ENCODE measurements at regions not wholly inside any gene's neighbourhood (a gene's known extent, or its start where the extent isn't known, plus 50 kb on each side); places are given as distances from the start of the nearest gene placed in this dataset.

DNA sequence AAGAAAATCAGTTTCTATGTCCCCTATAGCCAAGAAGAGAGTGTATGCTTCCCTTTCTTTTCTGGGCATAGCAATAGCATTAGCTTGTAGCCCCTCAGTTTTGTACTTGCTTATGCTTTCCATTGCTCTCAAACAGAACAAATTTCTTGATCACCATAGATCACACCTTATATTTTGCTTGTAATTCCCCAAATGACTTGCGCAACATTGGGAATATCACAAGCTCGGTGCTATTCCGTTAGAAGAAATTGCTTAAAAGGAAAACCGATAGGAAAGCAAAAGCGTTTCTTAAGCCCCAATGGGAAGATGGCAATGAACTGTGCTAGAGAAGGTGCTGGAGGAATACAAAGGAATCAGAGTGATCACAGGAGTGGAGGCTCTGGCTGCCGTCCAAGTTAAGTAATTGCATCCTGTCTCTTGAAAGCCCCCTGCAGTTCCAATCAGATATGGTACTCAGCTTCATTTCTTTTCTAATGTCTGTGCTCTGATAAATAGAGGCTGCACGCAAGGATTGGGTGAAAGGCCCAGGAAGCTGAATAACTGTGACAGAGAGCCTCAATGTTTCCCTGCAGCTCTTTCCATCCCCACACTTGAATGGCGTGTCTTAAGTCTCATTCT lies 182.1 kb upstream of the KIRREL3 start:
- Histone ChIP-seq H3K9me2 (replicated peaks; ENCODE audit: low read depth, low read length) (no peaks in the 10 kb centered on the region), H3K4me3 (ENCODE audit: low read length, poor library complexity, severe bottlenecking) (no peak overlapping the region)
- TF ChIP-seq, protein P1, sequence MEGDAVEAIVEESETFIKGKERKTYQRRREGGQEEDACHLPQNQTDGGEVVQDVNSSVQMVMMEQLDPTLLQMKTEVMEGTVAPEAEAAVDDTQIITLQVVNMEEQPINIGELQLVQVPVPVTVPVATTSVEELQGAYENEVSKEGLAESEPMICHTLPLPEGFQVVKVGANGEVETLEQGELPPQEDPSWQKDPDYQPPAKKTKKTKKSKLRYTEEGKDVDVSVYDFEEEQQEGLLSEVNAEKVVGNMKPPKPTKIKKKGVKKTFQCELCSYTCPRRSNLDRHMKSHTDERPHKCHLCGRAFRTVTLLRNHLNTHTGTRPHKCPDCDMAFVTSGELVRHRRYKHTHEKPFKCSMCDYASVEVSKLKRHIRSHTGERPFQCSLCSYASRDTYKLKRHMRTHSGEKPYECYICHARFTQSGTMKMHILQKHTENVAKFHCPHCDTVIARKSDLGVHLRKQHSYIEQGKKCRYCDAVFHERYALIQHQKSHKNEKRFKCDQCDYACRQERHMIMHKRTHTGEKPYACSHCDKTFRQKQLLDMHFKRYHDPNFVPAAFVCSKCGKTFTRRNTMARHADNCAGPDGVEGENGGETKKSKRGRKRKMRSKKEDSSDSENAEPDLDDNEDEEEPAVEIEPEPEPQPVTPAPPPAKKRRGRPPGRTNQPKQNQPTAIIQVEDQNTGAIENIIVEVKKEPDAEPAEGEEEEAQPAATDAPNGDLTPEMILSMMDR (conservative IDR thresholded peaks at IDR 0.05; ENCODE audit: low read length) = no peak
- TF ChIP-seq EZH2phosphoT487 (IDR thresholded peaks at IDR 0.05; ENCODE audit: borderline replicate concordance) = no peak

GRCh38 chr11:127157225-127157624 lies 156.7 kb upstream of the KIRREL3 start:
- Histone ChIP-seq H3K9me3 (ENCODE audit: insufficient read depth, low read depth, low read length) (no peaks in the 10 kb centered on the region), H3K27me3 (ENCODE audit: insufficient read depth, low read length, poor library complexity, severe bottlenecking) (no peaks in the 10 kb centered on the region), H3K9ac (ENCODE audit: low read depth, low read length, poor library complexity, severe bottlenecking) (no peak overlapping the region), H3K36me3 (ENCODE audit: insufficient read depth, low read length) (no peaks in the 10 kb centered on the region), H2AFZ (ENCODE audit: low read length) (no peak overlapping the region), H3K4me3 (ENCODE audit: low read length, poor library complexity, severe bottlenecking) (no peak overlapping the region), H3K4me2 (ENCODE audit: low read depth, low read length, poor library complexity, severe bottlenecking) (no peak overlapping the region), H3K79me2 (ENCODE audit: insufficient read depth, low read length) (no peaks in the 10 kb centered on the region), H3F3A (ENCODE audit: low read depth) (no peaks in the 10 kb centered on the region), H4K20me1 (ENCODE audit: insufficient read depth, low read length, poor library complexity, severe bottlenecking) (no peaks in the 10 kb centered on the region), H3K9me2 (replicated peaks; ENCODE audit: low read depth, low read length) (no peaks in the 10 kb centered on the region), H3K4me1 (ENCODE audit: insufficient read depth, low read length, poor library complexity, severe bottlenecking) (no peaks in the 10 kb centered on the region)
- TF ChIP-seq, protein P1 (conservative IDR thresholded peaks at IDR 0.05; ENCODE audit: low read length) = 0 out of 2 replicates have a peak, but pooled peaks have one; percentile 17
- TF ChIP-seq EZH2phosphoT487 (IDR thresholded peaks at IDR 0.05; ENCODE audit: borderline replicate concordance) = no peak

More for the DNA sequence above, 182.1 kb upstream of the KIRREL3 start:
- Histone ChIP-seq H3K4me1 (ENCODE audit: insufficient read depth, low read length, poor library complexity, severe bottlenecking) (no peaks in the 10 kb centered on the region), H3K36me3 (ENCODE audit: insufficient read depth, low read length) (no peaks in the 10 kb centered on the region), H3K27me3 (ENCODE audit: insufficient read depth, low read length, poor library complexity, severe bottlenecking) (no peaks in the 10 kb centered on the region), H3K79me2 (ENCODE audit: insufficient read depth, low read length) (no peaks in the 10 kb centered on the region), H4K20me1 (ENCODE audit: insufficient read depth, low read length, poor library complexity, severe bottlenecking) (no peaks in the 10 kb centered on the region), H3K9ac (ENCODE audit: low read depth, low read length, poor library complexity, severe bottlenecking) (no peak overlapping the region), H2AFZ (ENCODE audit: low read length) (no peak overlapping the region), H3F3A (ENCODE audit: low read depth) (no peaks in the 10 kb centered on the region), H3K4me2 (ENCODE audit: low read depth, low read length, poor library complexity, severe bottlenecking) (no peak overlapping the region), H3K9me3 (ENCODE audit: insufficient read depth, low read depth, low read length) (no peaks in the 10 kb centered on the region)

- H3K4me2 ChIP-seq (ENCODE audit: low read depth, low read length, poor library complexity, severe bottlenecking) = no peak overlapping the region
- H3K9ac ChIP-seq (ENCODE audit: low read depth, low read length, poor library complexity, severe bottlenecking) = no peak overlapping the region
- H3K4me1 ChIP-seq (ENCODE audit: insufficient read depth, low read length, poor library complexity, severe bottlenecking) = no peaks in the 10 kb centered on the region
- no peak overlapping the region for H3K4me3 ChIP-seq (ENCODE audit: low read length, poor library complexity, severe bottlenecking)
- H3K9me2 ChIP-seq (replicated peaks; ENCODE audit: low read depth, low read length) = no peaks in the 10 kb centered on the region
- H3K9me3 ChIP-seq (ENCODE audit: insufficient read depth, low read depth, low read length) = no peaks in the 10 kb centered on the region
- TF ChIP-seq, protein P1 (conservative IDR thresholded peaks at IDR 0.05; ENCODE audit: low read length) = no peak
- no peak for TF ChIP-seq EZH2phosphoT487 (IDR thresholded peaks at IDR 0.05; ENCODE audit: borderline replicate concordance)
- no peaks in the 10 kb centered on the region for H3K36me3 ChIP-seq (ENCODE audit: insufficient read depth, low read length)
- H3K79me2 ChIP-seq (ENCODE audit: insufficient read depth, low read length) = no peaks in the 10 kb centered on the region
- H4K20me1 ChIP-seq (ENCODE audit: insufficient read depth, low read length, poor library complexity, severe bottlenecking) = no peaks in the 10 kb centered on the region
- H3F3A ChIP-seq (ENCODE audit: low read depth) = no peaks in the 10 kb centered on the region
- no peak overlapping the region for H2AFZ ChIP-seq (ENCODE audit: low read length)
- H3K27me3 ChIP-seq (ENCODE audit: insufficient read depth, low read length, poor library complexity, severe bottlenecking) = no peaks in the 10 kb centered on the region
These were observed 148.8 kb upstream of the KIRREL3 start for GRCh38 chr11:127149410-127149809.
